NCI-H460 (cell line): ENCODE measurements at regions not wholly inside any gene's neighbourhood (a gene's known extent, or its start where the extent isn't known, plus 50 kb on each side); places are given as distances from the start of the nearest gene placed in this dataset.
"Not testable (repeated sequence)": the region's sequence is repeated elsewhere in the genome, so short reads cannot be mapped to it uniquely, and the experiment has no call there.

Experiments
- DNase-seq: peaks from one replicate; pipeline ENCODE4 v3.0.0-alpha.2; 2016; ENCODE audit warnings: low read depth; ENCODE audit errors: extremely low read depth

DNA sequence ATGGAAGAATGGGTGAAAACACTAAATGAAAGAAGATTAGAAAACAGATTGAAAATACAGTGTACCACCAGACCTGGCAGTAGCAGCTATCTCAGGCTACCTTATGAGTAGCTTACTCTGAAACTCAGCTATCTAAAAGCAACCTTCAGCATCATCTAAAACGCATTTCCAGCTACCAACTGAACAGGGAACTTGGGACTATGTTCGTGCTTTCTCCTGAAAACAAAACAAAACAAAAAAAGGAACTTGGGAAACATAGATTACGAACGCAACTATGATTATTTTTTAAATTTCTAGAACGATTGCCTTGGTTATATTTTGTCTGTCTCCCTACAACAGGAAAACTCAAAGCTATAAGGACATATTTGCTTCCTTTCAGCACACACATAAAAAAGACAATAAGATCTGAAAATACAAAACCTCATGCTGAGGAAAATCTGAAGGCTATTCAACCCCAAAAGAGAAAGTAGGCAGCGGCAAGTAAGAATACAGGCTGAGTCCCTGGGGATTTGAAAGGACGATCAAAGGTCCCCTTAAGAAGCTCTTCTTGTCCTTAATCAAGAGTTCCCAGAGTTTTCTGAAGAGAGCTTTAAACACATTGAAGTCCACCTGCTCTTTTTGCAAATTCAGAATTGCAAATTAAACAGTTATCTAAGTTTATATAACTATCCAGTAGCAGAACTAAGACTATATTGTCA lies 53.4 kb downstream of the OR2K2 start:
- no peak for DNase-seq

DNA sequence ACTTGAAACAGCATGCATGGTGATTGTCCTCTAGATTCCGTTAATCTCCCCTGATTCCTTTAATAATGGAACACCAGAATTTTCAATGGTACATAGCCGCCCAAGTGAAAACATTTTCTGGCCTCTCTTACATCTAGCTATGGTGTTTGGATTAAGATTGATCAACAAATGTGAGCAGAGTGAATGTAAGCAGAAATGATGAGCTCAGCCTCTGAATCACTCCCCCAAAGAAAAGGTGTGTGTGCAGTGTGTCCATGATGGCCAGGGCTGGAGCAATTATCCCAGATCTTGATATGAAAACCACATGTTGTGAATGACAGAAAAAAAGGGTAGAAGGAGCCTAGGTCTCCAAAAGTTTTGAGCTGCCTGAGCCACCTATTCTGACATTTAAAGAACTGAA lies 55.3 kb downstream of the OR2K2 start:
- DNase-seq: no peak

DNA sequence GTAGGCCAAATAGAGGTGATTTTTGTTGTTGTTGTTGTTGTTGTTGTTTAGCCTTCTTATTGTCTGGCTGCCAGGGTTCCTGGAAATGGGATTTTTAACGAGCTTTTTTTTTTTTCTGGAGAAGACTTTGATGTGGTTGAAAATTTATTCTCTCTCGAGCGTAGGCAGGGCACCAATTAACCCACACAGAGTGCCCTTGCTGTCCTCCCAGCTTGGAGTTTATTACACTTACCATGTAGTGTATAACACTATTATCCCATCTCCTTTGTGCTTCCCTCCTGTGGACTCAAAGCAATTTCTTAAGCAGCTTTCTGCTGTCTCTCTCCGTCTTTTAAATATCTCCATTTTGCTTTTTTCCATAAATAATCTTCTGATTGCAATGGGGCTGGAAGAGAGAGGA lies 57.4 kb downstream of the OR2K2 start:
- DNase-seq: no peak

DNA sequence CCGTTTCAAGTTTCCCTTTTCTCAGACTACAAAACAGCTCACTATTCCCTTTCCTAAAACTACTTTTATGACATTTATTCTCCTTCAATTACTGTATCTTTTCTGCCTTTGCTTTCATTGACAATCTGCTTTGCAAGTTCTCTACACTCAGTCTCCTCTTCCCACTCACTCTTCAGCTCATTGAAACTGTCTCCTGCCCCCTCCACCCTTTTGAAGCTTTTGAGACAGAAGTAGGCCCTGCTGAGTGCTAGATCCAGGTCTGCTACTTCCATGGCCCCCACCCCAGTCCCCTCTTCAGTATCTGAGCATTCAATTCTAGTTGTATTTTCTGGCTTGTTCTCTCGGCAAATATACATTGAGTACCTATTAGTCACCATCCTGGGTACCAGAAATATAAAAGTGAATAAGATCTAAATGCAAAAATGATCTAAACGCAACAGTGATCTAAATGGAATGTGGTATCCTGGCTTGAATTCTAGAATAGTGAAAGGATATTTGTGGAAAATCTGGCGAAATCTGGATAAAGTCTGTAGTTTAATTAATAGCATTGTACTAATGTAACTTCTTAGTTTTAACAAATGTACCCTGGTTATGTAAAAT lies 58.4 kb downstream of the OR2K2 start:
- no peak for DNase-seq

DNA sequence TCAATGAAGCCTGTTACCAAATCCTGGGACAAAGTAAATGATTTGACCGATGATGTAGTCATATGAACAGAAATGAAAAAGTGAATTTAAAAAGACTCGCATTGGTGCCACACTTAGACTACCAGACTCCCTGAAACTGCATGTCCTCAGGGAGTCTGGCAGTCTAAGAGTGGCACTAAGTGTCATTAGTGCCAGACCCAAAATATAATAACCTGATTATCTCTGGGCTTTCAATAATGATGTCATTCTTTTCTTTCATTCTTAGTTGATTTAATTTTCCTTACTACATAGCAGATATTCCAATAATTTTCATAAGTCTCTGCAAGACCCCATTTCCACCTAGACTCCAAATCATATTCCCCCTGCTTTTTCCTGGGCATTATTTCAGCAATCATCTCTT lies 59.0 kb downstream of the OR2K2 start:
- DNase-seq: no peak

DNA sequence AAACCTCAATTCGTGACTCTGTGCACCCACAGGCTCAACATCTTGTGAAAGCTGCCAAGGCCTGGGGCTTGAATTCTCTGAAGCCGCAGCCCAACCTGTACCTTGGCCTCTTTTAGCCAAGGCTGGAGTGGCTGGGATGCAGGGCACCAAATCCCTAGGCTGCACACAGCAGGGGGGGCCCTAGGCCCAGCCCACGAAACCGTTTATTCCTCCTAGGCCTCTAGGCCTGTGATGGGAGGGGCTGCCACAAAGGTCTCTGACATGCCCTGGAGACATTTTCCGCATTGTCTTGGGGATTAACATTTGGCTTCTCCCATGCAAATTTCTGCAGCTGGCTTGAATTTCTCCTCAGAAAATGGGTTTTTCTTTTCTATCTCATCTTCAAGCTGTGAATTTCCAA lies 64.0 kb downstream of the OR2K2 start:
- DNase-seq: not testable (repeated sequence)

DNA sequence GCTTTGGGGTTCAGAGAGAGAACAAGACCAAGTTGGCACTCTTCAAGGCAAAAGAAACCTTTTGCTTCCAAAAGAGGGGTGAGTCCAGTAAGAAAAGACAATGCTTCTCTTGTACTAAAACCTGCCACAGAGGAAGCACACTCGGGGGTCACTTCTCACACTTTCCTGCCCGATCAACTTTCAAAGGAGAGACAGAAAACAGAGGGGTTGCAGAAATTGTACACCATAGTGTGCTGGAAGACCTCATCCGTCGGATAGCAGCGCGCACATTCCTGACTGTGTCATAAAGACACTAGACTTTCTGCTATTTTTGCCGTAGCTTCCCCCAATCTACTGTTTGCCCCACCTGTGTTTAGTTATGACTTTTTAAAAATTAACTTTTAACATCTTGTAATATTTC lies 66.9 kb downstream of the OR2K2 start:
- no peak for DNase-seq

DNA sequence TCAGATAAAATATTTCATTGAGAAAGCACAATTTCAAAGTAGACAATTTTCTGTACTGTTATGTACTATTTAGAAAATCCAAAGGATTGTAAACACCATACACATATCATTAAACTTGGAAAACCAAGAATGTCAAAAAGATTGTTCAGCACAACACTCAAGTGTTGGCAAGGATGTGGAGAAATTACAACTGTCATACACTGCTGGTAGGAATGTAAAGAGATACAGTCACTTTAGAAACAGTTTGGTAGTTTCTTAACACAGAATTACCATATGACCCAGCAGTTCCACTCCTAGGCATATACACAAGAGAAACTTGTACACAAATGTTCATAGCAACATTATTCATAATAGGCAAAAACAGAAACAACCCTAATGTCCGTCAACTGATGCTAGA lies 71.2 kb downstream of the OR2K2 start:
- no peak for DNase-seq

DNA sequence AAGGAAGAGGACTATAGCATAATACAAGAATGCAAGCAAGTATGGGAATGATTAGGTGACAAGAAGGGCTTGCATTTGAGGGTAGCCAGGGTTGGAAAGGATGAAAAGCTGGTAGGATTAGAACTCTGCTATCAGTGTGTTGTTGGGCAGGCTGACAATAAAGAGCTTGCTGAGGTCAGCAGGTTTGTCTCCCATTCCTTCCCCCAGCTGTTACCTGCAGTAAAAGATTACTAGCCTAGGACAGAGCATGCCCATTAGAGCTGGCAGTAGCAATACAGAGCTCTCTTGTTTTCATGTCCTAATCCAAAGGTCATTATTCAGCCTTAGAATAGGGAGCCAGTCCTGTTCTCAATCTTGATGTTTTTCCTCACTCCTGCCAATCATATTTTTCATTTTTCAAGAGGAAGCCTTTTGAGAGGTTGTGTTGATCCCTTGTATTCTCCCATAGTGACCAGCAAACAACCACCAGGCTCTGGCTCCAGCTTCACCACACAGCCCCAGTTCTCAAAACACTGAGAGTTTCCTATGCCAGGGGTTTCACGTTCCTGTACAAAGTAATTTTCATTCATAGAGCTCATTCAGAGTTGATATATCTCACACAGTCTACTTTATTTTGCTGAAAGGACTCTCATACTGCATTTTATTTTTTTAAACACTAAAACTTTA lies 71.7 kb downstream of the OR2K2 start:
- DNase-seq: no peak

DNA sequence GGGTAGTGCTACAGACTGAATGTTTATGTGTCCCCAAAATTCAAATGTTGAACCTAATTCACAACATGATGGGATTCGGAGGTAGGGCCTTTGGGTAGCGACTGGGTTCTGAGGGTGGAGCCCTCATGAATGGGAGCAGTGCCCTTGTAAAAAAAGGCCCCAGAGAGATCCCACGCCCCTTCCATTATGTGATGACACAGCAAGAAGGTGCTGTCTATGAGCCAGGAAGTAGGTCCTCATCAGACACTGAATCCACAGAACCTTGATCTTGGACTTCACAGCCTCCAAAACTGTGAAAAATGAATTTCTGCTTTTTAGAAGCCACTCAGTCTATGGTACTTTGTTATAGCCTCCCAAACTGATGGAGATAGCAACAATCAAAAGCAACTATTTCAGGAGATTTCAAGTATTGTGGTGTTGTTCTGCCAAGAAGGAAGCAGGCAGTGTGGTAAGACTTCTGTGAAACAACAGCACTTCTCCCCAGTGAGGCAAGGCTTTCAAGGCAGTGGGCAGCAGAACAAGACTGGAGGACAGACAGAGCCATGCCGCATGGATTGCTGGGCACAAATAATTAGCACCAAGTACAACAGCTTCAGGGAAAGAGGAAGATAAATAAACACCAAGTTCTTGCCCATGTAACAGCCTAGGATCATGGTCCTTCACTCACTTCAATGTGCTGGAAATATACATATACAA lies 76.1 kb downstream of the OR2K2 start:
- DNase-seq: no peak

DNA sequence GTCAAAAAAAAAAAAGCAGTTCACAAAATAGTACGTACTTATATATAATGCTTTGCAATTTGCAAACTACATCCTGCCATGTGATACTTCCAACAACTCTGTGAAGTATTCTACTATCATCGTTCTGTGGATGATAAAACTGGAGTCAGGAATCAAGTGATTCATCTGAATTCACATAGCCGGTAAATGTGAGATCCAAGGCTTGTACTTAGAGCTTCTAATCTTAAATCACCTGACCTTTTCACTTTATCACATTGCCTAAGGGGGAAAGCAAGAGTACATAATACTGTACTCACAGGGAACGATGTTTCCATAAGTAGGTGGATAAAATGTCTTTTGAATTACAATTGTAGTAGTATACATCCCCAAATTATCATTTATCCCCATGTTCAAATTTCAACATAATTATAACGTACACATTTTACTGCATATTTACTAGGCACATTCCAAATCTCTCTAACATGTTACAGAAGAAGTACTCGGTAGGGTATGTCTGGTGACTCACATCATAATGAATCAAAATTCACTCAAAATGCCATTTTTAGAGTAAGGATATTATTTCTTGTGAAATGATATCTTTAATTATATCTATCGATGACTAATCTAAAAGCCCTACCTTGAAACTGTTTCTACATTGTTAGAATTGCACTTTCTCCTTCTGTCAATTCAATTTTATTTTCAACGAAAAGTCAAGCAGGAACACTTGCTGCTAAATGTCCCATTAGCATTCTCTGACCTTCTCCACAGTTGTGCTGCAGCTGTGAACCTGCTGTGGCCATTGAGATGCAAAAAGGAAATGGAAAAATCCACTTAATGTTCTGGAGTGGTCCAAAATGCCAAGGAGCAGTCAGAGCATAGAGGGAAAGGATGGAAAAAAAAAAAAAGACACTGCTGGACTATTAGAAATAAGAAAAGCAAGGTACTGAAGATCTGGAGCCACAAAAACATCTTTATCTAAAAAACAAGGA lies 78.9 kb downstream of the OR2K2 start:
- DNase-seq: no peak

DNA sequence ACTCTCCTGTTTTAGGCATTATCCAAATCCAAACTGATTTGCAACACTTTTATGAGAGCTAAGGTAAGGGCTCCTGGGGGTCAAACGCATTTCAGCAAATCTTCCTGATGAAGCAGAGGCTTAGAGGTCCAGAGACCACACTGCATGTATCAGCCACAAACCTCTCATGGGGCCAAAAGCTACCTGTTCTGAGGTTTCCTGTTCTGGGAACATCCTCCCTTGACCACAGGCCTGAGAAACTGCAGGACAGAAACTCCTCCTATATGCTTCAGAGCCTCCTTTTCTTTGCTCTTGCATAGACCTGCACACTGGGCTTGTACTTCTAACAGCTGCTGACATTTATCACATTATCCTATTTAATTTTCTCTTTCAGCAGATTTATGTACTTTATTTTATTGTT lies 92.6 kb downstream of the OR2K2 start:
- DNase-seq: no peak

DNA sequence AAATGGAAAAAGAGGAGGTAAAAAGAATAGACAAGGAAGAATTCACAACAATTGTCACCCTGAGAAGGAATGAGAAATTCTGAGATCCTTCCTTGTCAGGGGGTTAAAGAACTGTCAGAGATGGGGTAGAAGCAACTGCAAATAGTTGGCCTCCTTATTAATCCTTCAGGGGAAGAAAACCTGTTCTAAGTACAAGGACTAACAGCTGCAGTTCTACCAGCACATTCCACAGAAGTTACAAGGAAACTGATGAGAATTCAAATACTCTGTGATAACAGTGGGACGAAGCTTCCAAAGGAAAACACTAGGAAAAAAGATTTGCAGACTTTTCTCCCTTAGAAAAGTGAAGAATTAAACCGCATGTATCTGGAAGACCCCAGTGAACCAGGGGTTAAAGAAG lies 93.7 kb downstream of the OR2K2 start:
- DNase-seq: no peak

DNA sequence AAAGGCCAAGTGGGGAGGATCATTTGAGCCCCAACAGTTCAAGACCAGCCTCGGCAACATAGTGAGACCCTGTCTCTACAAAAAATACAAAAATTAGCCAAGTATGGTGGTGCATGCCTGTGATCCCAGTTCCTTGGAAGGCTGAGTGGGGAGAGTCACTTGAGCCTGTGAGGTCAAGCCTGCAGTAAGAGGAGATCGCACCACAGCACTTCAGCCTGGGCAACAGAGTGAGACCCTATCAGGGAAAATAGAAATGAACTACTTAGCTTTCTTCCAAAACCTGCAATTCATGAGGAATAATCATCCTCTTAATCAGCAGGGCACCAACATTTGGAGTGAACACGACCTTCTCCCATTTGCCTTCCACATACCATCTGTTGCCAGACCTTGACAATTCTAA lies 96.1 kb downstream of the OR2K2 start:
- DNase-seq: no peak

DNA sequence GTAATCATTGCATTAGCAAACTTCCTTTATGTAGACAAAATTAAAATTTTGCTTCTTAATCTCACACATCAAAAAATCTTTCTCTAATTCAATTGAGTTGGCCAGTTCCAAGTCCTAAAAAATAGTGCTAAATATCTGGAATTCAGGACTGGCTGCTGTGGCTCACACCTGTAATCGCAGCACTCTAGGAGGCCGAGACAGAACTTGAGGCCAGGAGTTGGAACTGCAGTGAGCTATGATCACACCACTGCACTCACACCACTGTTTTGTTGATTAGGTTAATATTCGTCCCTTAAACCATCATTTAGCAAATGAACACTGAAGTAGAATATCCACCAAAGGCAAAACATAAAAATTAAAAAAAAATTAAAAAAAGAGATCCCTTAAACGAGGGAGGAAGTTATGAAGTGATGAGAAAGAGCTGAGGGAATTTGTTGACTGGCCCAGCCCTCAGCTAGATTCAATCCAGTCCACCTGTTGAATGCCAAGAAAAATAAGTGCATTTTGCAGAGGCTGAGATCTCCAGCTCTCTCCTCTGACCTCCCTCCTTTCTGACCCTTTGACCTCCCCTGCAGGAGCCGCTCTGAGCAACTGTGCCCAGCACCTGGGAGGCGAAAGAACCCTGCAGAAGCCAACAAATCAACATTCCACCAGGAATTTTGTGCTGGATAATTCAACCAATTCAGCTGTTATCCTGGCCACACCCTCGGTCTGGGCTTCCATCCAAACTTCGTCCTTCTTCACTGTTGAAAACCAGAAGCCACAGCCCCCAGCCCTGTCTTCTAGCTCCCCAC lies 96.8 kb downstream of the OR2K2 start:
- DNase-seq: no peak

DNA sequence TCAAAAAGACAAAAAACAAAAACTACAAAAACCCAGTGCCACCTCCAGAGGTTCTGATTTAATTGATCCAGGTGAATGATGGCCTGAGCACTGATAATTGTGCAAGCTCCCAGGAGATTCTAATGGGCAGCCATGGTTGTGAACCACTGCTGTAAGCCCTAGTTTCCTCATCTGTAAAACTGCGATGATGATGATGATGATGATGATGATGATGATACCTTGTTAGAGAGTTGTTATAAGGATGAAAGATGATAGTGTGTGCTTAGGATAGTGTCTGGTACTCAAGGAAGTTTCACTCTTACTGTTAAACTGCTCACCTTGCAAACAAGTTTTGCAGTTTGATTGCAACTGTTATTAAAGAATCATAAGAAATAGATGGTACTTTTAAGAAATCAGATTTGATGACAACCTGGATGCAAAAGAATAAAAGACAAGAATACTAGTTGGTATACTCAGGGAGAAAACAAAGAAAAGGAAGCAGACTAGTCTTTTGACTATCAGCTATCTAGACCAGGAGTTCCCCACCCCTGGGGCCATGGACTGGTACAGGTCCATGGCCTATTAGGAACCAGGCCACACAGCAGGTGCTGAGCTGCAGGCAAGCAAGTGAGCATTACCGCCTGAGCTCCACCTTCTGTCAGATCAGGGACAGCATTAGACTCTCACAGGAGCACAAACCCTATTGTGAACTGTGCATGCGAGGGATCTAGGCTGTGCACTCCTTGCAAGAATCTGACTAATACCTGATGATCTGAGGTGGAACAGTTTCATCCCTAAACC lies 98.0 kb downstream of the OR2K2 start:
- DNase-seq: no peak

DNA sequence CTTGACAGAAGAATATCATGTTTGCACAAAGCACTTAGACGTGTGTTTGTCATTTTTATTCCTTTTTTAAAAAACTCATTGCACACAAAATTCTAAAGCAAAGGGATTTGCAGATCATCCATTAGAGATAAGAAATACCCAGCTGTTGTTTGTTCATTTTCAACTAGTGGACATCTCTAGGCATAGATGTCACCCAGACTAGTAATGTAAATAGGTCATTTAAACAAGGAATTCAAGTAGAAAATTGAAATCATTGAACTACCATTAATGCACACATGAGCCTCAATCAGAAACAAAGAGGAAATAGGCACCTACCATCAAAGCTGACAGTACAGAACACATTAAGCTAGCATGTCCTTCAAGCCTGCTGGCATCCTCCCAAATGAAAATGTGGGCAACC lies 107.3 kb downstream of the OR2K2 start:
- no peak for DNase-seq

DNA sequence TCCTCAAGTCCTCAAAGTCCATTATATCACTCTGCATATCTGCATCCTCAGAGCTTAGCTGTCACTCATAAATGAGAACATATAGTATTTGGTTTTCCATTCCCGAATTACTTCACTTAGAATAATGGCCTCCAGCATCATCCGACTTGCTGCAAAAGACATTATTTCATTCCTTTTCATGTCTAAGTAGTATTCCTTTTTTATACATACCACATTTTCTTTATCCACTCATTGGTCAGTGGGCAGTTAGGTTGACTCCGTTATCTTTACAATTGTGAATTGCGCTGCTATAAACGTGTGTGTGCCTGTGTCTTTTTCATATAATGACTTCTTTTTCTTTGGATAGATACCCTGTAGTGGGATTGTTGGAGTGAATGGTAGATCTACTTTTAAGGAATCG lies 117.2 kb downstream of the OR2K2 start:
- no peak for DNase-seq

DNA sequence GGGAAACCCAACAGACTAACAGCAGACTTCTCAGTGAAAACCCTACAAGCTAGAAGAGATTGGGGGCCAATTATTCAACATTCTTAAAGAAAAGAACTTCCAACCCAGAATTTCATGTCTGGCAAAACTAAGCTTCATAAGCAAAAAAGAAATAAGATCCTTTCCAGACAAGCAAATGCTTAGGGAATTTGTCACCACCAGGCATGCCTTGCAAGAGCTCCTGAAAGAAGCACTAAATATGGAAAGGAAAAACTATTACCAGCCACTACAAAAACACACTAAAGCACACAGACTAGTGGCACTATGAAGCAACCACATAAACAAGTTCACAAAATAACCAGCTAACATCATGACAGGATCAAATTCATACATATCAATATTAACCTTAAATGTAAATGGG lies 131.1 kb downstream of the OR2K2 start:
- DNase-seq: no peak
